K562 (cell line): ENCODE measurements at regions not wholly inside any gene's neighbourhood (a gene's known extent, or its start where the extent isn't known, plus 50 kb on each side); places are given as distances from the start of the nearest gene placed in this dataset.

Experiments
- DACH1 ChIP-seq: fragments of 450-650 bp; IDR thresholded peaks from 2 replicates; pipeline ENCODE4 v1.6.1; 2018; ENCODE audit not compliant: partially characterized antibody
- GMEB1 ChIP-seq: fragments of 250-450 bp; sonication (Bioruptor Pico); IDR thresholded peaks from 2 replicates; pipeline ENCODE4 v1.4.0; 2020; ENCODE audit warnings: mild to moderate bottlenecking
- ILF3 ChIP-seq: fragments of 450-650 bp; IDR thresholded peaks from 2 replicates; pipeline ENCODE4 v1.6.1; 2018; ENCODE audit warnings: antibody characterized with exemption, mild to moderate bottlenecking, moderate library complexity, borderline replicate concordance
- MLX ChIP-seq, 2 experiments: fragments of 450-650 bp in 1 of 2; sonication (generic) in 1 of 2; formaldehyde crosslinking; conservative IDR thresholded peaks; 2 replicates each; pipeline versions ENCODE4 v1.4.0 to v1.8.1; 2020 to 2022; ENCODE audit warnings: mild to moderate bottlenecking in 1 of 2, missing genetic modification reagents in 1 of 2
- NELFE ChIP-seq: IDR thresholded peaks from 2 replicates; pipeline ENCODE4 v1.6.1; 2011; ENCODE audit warnings: mild to moderate bottlenecking; ENCODE audit not compliant: insufficient read depth, insufficient read length
- RBM22 ChIP-seq: fragments of 200-400 bp; formaldehyde crosslinking; IDR thresholded peaks from 2 replicates; pipeline ENCODE4 v1.6.1; 2018; ENCODE audit warnings: low read length, low read depth; ENCODE audit not compliant: poor library complexity, severe bottlenecking
- SUPT5H ChIP-seq: fragments of 450-650 bp; IDR thresholded peaks from 2 replicates; pipeline ENCODE4 v1.6.1; 2016
- ZNF274 ChIP-seq: IDR thresholded peaks from 2 replicates; pipeline ENCODE4 v1.6.1; 2011; ENCODE audit warnings: low read depth, mild to moderate bottlenecking, low read length, moderate library complexity, borderline replicate concordance
- ZNF436 ChIP-seq: fragments of 250-450, 450-650 bp; sonication (Bioruptor Pico); formaldehyde crosslinking; IDR thresholded peaks from 2 replicates; pipeline ENCODE4 v1.7.0; 2020; ENCODE audit warnings: mild to moderate bottlenecking
- TF ChIP-seq, protein P1 (sequence below): fragments of 200-600 bp; sonication (generic); IDR thresholded peaks from one replicate; pipeline ENCODE4 v1.6.1; 2012; ENCODE audit warnings: mild to moderate bottlenecking, low read depth, low read length, inconsistent platforms

- TF ChIP-seq, protein P1, sequence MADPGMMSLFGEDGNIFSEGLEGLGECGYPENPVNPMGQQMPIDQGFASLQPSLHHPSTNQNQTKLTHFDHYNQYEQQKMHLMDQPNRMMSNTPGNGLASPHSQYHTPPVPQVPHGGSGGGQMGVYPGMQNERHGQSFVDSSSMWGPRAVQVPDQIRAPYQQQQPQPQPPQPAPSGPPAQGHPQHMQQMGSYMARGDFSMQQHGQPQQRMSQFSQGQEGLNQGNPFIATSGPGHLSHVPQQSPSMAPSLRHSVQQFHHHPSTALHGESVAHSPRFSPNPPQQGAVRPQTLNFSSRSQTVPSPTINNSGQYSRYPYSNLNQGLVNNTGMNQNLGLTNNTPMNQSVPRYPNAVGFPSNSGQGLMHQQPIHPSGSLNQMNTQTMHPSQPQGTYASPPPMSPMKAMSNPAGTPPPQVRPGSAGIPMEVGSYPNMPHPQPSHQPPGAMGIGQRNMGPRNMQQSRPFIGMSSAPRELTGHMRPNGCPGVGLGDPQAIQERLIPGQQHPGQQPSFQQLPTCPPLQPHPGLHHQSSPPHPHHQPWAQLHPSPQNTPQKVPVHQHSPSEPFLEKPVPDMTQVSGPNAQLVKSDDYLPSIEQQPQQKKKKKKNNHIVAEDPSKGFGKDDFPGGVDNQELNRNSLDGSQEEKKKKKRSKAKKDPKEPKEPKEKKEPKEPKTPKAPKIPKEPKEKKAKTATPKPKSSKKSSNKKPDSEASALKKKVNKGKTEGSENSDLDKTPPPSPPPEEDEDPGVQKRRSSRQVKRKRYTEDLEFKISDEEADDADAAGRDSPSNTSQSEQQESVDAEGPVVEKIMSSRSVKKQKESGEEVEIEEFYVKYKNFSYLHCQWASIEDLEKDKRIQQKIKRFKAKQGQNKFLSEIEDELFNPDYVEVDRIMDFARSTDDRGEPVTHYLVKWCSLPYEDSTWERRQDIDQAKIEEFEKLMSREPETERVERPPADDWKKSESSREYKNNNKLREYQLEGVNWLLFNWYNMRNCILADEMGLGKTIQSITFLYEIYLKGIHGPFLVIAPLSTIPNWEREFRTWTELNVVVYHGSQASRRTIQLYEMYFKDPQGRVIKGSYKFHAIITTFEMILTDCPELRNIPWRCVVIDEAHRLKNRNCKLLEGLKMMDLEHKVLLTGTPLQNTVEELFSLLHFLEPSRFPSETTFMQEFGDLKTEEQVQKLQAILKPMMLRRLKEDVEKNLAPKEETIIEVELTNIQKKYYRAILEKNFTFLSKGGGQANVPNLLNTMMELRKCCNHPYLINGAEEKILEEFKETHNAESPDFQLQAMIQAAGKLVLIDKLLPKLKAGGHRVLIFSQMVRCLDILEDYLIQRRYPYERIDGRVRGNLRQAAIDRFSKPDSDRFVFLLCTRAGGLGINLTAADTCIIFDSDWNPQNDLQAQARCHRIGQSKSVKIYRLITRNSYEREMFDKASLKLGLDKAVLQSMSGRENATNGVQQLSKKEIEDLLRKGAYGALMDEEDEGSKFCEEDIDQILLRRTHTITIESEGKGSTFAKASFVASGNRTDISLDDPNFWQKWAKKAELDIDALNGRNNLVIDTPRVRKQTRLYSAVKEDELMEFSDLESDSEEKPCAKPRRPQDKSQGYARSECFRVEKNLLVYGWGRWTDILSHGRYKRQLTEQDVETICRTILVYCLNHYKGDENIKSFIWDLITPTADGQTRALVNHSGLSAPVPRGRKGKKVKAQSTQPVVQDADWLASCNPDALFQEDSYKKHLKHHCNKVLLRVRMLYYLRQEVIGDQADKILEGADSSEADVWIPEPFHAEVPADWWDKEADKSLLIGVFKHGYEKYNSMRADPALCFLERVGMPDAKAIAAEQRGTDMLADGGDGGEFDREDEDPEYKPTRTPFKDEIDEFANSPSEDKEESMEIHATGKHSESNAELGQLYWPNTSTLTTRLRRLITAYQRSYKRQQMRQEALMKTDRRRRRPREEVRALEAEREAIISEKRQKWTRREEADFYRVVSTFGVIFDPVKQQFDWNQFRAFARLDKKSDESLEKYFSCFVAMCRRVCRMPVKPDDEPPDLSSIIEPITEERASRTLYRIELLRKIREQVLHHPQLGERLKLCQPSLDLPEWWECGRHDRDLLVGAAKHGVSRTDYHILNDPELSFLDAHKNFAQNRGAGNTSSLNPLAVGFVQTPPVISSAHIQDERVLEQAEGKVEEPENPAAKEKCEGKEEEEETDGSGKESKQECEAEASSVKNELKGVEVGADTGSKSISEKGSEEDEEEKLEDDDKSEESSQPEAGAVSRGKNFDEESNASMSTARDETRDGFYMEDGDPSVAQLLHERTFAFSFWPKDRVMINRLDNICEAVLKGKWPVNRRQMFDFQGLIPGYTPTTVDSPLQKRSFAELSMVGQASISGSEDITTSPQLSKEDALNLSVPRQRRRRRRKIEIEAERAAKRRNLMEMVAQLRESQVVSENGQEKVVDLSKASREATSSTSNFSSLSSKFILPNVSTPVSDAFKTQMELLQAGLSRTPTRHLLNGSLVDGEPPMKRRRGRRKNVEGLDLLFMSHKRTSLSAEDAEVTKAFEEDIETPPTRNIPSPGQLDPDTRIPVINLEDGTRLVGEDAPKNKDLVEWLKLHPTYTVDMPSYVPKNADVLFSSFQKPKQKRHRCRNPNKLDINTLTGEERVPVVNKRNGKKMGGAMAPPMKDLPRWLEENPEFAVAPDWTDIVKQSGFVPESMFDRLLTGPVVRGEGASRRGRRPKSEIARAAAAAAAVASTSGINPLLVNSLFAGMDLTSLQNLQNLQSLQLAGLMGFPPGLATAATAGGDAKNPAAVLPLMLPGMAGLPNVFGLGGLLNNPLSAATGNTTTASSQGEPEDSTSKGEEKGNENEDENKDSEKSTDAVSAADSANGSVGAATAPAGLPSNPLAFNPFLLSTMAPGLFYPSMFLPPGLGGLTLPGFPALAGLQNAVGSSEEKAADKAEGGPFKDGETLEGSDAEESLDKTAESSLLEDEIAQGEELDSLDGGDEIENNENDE, result no peak
- no peak for TF ChIP-seq ZNF436 (CRISPR knock-in tag)
- TF ChIP-seq NELFE, result no peak
- TF ChIP-seq ZNF274, result no peak
- TF ChIP-seq RBM22, result no peak
- no peak for TF ChIP-seq SUPT5H
- TF ChIP-seq GMEB1, result no peak
- no peak for TF ChIP-seq ILF3
- TF ChIP-seq DACH1, result no peak
- no peak for TF ChIP-seq MLX (CRISPR knock-in tag; conservative IDR thresholded peaks at IDR 0.05)
Observed at GRCh38 chr14:98194821-98195220, 1077.2 kb downstream of the BCL11B start (continued).
